GM12873 (cell line): ENCODE measurements at regions not wholly inside any gene's neighbourhood (a gene's known extent, or its start where the extent isn't known, plus 50 kb on each side); places are given as distances from the start of the nearest gene placed in this dataset.

ENCODE experiments used
- TF ChIP-seq, protein P1 (sequence below): IDR thresholded peaks from 2 replicates; pipeline ENCODE4 v1.5.1; 2012; ENCODE audit warnings: low read depth, mild to moderate bottlenecking, moderate library complexity, low read length, control low read depth; ENCODE audit not compliant: insufficient read depth; ENCODE audit errors: missing control alignments

DNA sequence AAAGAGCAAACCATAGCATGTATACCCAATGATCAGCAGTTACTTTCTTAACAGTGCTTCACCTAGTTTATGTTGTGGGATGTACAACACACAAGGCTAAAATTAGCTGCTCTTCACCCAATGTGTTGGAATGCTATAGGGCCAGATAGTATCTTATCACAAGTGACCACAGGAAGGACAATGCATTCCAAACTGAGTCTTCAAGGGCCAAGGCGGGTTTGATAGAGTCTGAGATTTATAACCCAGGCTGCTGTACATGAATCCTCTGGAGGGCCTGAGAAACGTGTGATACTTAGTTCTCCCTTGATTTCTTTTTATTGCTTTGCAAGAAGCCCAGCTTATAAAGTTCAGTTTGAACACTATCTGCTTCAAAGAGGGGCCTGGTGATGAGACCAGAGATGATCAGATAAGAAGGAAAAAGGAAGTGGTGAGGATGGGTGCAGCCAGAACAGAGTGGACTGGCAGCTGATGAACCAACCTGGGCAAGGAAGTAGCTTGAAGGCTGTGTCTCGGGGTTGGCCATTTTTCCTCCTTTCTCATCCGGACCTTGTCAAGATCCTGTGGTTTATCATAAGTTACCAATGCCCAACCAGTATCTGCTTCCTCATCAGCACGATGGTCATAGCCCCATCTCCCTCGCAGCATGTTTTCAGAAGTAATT, 62.2 kb upstream of the BMP2 start:
- TF ChIP-seq, protein P1, sequence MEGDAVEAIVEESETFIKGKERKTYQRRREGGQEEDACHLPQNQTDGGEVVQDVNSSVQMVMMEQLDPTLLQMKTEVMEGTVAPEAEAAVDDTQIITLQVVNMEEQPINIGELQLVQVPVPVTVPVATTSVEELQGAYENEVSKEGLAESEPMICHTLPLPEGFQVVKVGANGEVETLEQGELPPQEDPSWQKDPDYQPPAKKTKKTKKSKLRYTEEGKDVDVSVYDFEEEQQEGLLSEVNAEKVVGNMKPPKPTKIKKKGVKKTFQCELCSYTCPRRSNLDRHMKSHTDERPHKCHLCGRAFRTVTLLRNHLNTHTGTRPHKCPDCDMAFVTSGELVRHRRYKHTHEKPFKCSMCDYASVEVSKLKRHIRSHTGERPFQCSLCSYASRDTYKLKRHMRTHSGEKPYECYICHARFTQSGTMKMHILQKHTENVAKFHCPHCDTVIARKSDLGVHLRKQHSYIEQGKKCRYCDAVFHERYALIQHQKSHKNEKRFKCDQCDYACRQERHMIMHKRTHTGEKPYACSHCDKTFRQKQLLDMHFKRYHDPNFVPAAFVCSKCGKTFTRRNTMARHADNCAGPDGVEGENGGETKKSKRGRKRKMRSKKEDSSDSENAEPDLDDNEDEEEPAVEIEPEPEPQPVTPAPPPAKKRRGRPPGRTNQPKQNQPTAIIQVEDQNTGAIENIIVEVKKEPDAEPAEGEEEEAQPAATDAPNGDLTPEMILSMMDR, result no peak

DNA sequence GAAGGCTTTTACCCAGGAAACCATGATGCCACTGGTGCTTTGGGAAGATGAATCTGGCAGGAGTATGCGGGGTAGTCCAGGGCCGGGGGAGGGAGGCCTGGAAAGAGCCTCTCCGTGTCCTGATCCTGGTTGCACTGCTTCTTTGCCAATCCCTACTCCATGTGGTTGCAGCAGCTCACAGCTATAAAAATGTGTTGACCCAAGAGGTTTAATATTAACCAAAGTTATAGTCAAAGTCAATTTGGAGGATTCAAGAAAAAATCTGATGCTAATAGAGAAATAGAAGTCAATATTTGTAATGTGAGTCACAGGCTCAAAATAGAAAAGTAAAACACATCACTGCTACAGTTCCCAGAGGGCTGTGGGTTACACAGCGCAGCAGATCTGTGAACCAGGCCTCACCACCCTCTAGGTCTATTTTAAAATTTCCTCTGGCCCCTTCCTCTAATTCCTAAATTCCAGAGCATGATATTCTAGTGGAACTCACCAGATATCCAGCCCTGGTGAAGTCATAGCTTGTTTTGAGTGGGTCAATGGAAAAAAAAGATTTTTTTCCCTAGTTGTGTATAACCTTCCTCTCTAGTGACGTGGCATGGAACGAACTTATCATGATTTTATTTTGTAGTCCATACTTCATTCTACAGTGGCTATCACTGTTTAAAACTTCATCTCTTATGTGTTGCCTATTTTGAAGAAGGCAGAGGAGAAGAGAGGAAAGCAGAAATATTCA, 63.2 kb upstream of the BMP2 start:
- TF ChIP-seq, protein P1, result no peak

DNA sequence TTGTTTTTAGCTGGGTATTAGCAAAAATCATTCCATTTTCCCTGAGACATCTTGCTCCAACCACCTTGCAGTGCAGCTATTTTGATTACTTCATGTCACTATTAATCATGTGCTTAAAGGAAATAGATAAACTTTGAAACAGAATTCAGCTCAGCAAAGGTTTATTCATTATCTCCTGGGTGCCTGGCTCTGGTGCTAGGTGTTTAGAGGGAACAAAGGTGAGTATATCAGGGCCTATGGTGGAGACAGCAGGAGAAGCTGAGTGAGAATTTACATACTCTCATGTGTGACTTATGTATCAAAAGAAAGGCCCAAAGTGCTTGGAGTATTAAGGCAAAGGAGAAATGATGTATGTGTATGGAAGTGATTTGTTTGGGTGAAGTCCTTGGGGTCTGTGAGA, 63.8 kb upstream of the BMP2 start:
- TF ChIP-seq, protein P1, result no peak

DNA sequence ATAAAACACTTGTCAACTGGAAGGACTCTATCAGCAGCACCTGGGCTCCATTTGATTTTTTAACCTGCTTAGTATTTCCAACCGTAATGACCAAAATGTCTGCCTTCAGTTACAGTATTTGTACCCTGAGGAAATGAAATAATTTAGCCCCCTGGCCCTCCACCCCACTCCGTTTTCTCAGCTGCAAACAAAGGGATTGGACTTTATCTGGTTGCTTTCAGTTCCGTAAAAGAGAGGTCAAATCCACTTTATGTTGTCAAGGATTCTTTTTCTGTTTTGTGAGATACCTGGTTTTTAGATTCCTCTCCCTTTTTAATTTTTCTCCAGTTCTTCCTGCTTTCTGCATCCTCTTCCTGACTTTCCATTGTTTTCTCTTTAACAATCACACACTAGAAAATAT, 64.4 kb upstream of the BMP2 start:
- TF ChIP-seq, protein P1, result no peak

DNA sequence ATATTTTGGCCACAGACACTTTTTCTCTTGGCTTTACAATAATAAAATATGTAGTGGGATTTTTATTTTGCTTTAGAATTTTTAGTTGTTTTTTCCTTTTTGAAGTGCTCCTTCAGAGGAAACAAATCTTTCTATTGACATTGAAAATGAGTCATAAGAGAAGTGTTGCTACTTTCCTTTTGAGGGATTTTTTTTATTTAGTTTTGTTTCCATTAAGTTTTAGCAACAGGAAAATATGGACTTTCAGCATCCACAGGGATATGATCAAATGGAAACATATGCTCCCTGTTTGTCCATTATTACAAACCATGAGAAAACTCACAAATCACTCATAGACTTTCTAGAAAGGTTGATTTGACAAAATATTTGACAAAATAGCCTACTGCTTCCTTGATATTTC, 65.3 kb upstream of the BMP2 start:
- TF ChIP-seq, protein P1, result no peak

DNA sequence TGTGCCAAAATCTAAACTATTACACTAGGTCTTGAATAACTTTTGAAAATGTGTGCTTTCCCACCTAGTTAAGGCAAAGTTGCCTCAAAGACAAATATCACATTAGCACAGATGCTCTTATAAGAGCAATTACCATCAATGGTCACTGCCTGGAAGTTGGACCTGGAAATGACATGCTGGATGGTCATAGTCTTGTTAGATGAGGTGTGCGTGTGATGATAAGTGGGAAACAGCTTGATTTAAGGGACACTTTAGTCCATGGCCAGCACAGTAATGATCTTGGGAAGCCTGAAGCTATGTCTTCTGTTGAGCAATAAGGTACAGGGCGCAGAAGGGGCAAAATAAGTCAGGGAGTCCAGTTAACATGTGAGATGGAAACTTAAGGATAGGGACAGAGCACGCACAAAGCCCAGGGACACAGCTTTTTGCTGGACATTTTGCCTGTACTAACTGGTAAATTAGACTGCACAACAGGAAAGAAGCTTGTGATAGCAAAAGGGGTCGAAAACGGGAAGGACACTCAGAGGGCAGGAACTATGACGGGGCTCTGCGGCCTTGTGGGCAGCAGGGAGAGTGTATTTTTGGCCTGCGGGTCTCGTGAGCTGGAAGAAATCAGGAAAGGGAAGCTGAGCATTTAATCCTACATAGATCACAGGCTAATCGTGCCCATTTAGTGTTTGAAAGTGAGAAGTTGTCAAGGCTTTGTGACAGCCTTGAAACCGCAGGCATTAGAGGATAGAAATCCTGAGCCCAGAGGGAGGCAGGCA, 66.7 kb upstream of the BMP2 start:
- TF ChIP-seq, protein P1, result no peak

DNA sequence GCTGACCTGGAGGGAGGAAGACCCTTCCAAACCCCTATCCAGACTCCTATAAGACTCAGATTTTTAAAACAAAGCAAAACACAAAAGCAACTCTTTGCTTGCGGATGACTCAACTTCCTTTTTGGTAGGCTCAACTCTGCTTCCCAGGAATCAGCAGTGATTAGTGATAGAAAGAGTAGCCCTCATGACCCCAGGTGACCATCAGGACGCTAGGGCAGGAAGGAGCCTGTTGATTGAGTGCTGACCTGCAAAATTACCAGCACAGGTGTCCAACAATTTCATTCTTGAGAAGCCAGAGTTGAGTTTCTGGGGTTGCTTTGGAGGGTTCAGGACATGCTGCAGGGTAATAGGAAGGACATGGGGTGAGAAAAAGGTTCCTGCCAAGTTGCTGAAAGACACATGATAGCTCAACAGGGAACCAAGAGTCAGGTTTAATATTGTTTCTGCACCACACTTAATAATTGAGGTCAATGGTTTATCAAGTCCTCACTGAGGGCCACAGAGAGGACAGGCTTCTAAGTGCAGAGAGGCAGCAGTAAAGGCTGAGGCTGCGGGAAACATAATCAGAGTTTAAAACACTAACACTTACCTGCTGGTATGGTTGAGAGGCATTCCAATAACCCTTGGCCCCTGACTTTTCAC, 67.4 kb upstream of the BMP2 start:
- TF ChIP-seq, protein P1, result no peak
